ENCODE measurements at regions not wholly inside any gene's neighbourhood (a gene's known extent, or its start where the extent isn't known, plus 50 kb on each side); places are given as distances from the start of the nearest gene placed in this dataset.

- no peak overlapping the region for H3K4me3 ChIP-seq
- peak; percentile 56 for ATAC-seq
- WGBS, 2 donors: 14 to 24% methylated on average over 1 of the region's 1 CpG
- no peaks in the 10 kb centered on the region for H3K9me3 ChIP-seq
- intact Hi-C loops (cut with DNase I): no loop called here
- TF ChIP-seq POLR2A (IDR thresholded peaks at IDR 0.05) (no peak), CTCF (IDR thresholded peaks at IDR 0.05) (no peak)
- H3K36me3 ChIP-seq (replicated peaks in 1 of 2; ENCODE audit: insufficient read depth in 1 of 2, low read depth in 2 of 2): no peaks in the 10 kb centered on the region
- no peaks in the 10 kb centered on the region for H3K27me3 ChIP-seq
- DNase-seq: peak; percentile 14 to 59 (median 42)
- peaks cover 20% of the 10 kb centered on the region for H3K4me1 ChIP-seq
- H3K27ac ChIP-seq: no peak overlapping the region
Observed at GRCh38 chr2:221350616-221351015, 221.5 kb downstream of the EPHA4 start.

GRCh38 chr2:221353201-221353600 lies 218.9 kb downstream of the EPHA4 start:
- H3K4me1 ChIP-seq: peaks cover 12% of the 10 kb centered on the region
- intact Hi-C loops (cut with DNase I): no loop called here
- H3K36me3 ChIP-seq (replicated peaks in 1 of 2; ENCODE audit: insufficient read depth in 1 of 2, low read depth in 2 of 2): no peaks in the 10 kb centered on the region
- no peak overlapping the region for H3K27ac ChIP-seq
- WGBS, 2 donors: 63 to 96% methylated on average over 4 of the region's 4 CpGs
- TF ChIP-seq POLR2A (IDR thresholded peaks at IDR 0.05) (no peak), CTCF (IDR thresholded peaks at IDR 0.05) (no peak)
- no peaks in the 10 kb centered on the region for H3K27me3 ChIP-seq
- no peak for ATAC-seq
- H3K9me3 ChIP-seq: no peaks in the 10 kb centered on the region
- no peak for DNase-seq
- H3K4me3 ChIP-seq: no peak overlapping the region

GRCh38 chr2:221360312-221360711 lies 211.8 kb downstream of the EPHA4 start:
- no peak for DNase-seq
- ATAC-seq: no peak
- Histone ChIP-seq H3K9me3 (no peaks in the 10 kb centered on the region), H3K4me3 (no peak overlapping the region), H3K27me3 (no peaks in the 10 kb centered on the region), H3K4me1 (no peaks in the 10 kb centered on the region), H3K27ac (no peak overlapping the region), H3K36me3 (replicated peaks in 1 of 2; ENCODE audit: insufficient read depth in 1 of 2, low read depth in 2 of 2) (no peaks in the 10 kb centered on the region)
- intact Hi-C loops (cut with DNase I): no loop called here
- TF ChIP-seq POLR2A (IDR thresholded peaks at IDR 0.05) (no peak), CTCF (IDR thresholded peaks at IDR 0.05) (no peak)
- WGBS, 2 donors: 90 to 92% methylated on average over 3 of the region's 3 CpGs

- no peak overlapping the region for H3K4me3 ChIP-seq
- no peaks in the 10 kb centered on the region for H3K27me3 ChIP-seq
- no peaks in the 10 kb centered on the region for H3K9me3 ChIP-seq
- intact Hi-C loops (cut with DNase I): no loop called here
- ATAC-seq (no peak), DNase-seq (no peak)
- no peaks in the 10 kb centered on the region for H3K4me1 ChIP-seq
- TF ChIP-seq POLR2A (IDR thresholded peaks at IDR 0.05): no peak
- TF ChIP-seq CTCF (IDR thresholded peaks at IDR 0.05): no peak
- H3K36me3 ChIP-seq (replicated peaks in 1 of 2; ENCODE audit: insufficient read depth in 1 of 2, low read depth in 2 of 2): no peaks in the 10 kb centered on the region
- H3K27ac ChIP-seq: no peak overlapping the region
- WGBS, 2 donors: 84 to 87% methylated on average over 6 of the region's 6 CpGs
Observed at GRCh38 chr2:221360742-221361141, 211.4 kb downstream of the EPHA4 start.

- no peaks in the 10 kb centered on the region for H3K9me3 ChIP-seq
- 81 to 88% methylated on average over 4 of the region's 4 CpGs for WGBS, 2 donors
- H3K27me3 ChIP-seq: no peaks in the 10 kb centered on the region
- no peaks in the 10 kb centered on the region for H3K36me3 ChIP-seq (replicated peaks in 1 of 2; ENCODE audit: insufficient read depth in 1 of 2, low read depth in 2 of 2)
- intact Hi-C loops (cut with DNase I): no loop called here
- no peak overlapping the region for H3K4me3 ChIP-seq
- H3K27ac ChIP-seq: no peak overlapping the region
- no peak for DNase-seq
- no peaks in the 10 kb centered on the region for H3K4me1 ChIP-seq
- no peak for TF ChIP-seq CTCF (IDR thresholded peaks at IDR 0.05)
- no peak for TF ChIP-seq POLR2A (IDR thresholded peaks at IDR 0.05)
- ATAC-seq: no peak
Observed at GRCh38 chr2:221361633-221362032, 210.5 kb downstream of the EPHA4 start.

Measured in body of pancreas (tissue), 4 donors.